Trophoblast cell (in vitro differentiated cells and primary cell): ENCODE measurements at regions not wholly inside any gene's neighbourhood (a gene's known extent, or its start where the extent isn't known, plus 50 kb on each side); places are given as distances from the start of the nearest gene placed in this dataset.
A peak's percentile ranks its signal among the peaks of the same experiment; 100 is the strongest.

Source experiments
- DNase-seq, 2 donors: peaks; one replicate each; pipeline ENCODE4 v3.0.0-alpha.2; 2016
- H2AFZ ChIP-seq: 2 replicates; pipeline ENCODE4 v1.6.1; 2013; ENCODE audit warnings: low read length, moderate library complexity, mild to moderate bottlenecking; ENCODE audit not compliant: insufficient read depth, poor library complexity
- H2AK5ac ChIP-seq: 2 replicates; pipeline ENCODE4 v1.6.1; 2013; ENCODE audit warnings: mild to moderate bottlenecking, low read length
- H2BK120ac ChIP-seq: 2 replicates; pipeline ENCODE4 v1.6.1; 2013; ENCODE audit warnings: low read length, mild to moderate bottlenecking, moderate library complexity; ENCODE audit not compliant: insufficient read depth, poor library complexity
- H2BK12ac ChIP-seq: 2 replicates; pipeline ENCODE4 v1.6.1; 2013; ENCODE audit warnings: mild to moderate bottlenecking, low read length, moderate library complexity
- H2BK5ac ChIP-seq: 2 replicates; pipeline ENCODE4 v1.6.1; 2013; ENCODE audit warnings: low read length, low read depth, moderate library complexity, mild to moderate bottlenecking; ENCODE audit not compliant: poor library complexity
- H3K14ac ChIP-seq: 2 replicates; pipeline ENCODE4 v1.6.1; 2013; ENCODE audit warnings: mild to moderate bottlenecking, low read length
- H3K18ac ChIP-seq: 2 replicates; pipeline ENCODE4 v1.6.1; 2013; ENCODE audit warnings: mild to moderate bottlenecking, low read length
- H3K23ac ChIP-seq: 2 replicates; pipeline ENCODE4 v1.6.1; 2013; ENCODE audit warnings: low read length
- H3K27ac ChIP-seq: 2 replicates; pipeline ENCODE4 v1.5.1; 2013; ENCODE audit warnings: low read depth, mild to moderate bottlenecking, inconsistent platforms, low read length, moderate library complexity
- H3K27me3 ChIP-seq: 2 replicates; pipeline ENCODE4 v1.6.1; 2013; ENCODE audit warnings: inconsistent platforms, mild to moderate bottlenecking, low read length, moderate library complexity; ENCODE audit not compliant: insufficient read depth
- H3K36me3 ChIP-seq, 2 experiments: 1 replicate in 1 of 2; 2 replicates in 1 of 2; pipeline ENCODE4 v1.6.1; 2013; ENCODE audit warnings: low read length in 2 of 2, mild to moderate bottlenecking in 2 of 2, moderate library complexity in 1 of 2; ENCODE audit not compliant: insufficient read depth in 2 of 2, control insufficient read depth in 1 of 2
- H3K4ac ChIP-seq: 2 replicates; pipeline ENCODE4 v1.6.1; 2013; ENCODE audit warnings: low read depth, mild to moderate bottlenecking, low read length, moderate library complexity
- H3K4me1 ChIP-seq, 2 experiments: 1 replicate in 1 of 2; 2 replicates in 1 of 2; pipeline ENCODE4 v1.6.1; 2013; ENCODE audit warnings: low read length in 2 of 2, mild to moderate bottlenecking in 2 of 2, moderate library complexity in 1 of 2; ENCODE audit not compliant: insufficient read depth in 2 of 2, control insufficient read depth in 1 of 2
- H3K4me2 ChIP-seq: 2 replicates; pipeline ENCODE4 v1.6.1; 2013; ENCODE audit warnings: inconsistent platforms, mild to moderate bottlenecking, low read length, moderate library complexity
- H3K4me3 ChIP-seq: 2 replicates; pipeline ENCODE4 v1.5.1; 2013; ENCODE audit warnings: mild to moderate bottlenecking, low read depth, low read length, inconsistent platforms
- H3K79me1 ChIP-seq: one replicate; pipeline ENCODE4 v1.6.1; 2013; ENCODE audit warnings: low read length
- H3K79me2 ChIP-seq: 2 replicates; pipeline ENCODE4 v1.6.1; 2013; ENCODE audit warnings: low read length, mild to moderate bottlenecking; ENCODE audit not compliant: control insufficient read depth, insufficient read depth, poor library complexity
- H3K9ac ChIP-seq: 2 replicates; pipeline ENCODE4 v1.6.1; 2013; ENCODE audit warnings: mild to moderate bottlenecking, low read length
- H3K9me3 ChIP-seq: 2 replicates; pipeline ENCODE4 v1.6.1; 2013; ENCODE audit warnings: low read depth, mild to moderate bottlenecking, control low read depth, inconsistent platforms, low read length; ENCODE audit not compliant: insufficient read depth
- H4K12ac ChIP-seq: 2 replicates; pipeline ENCODE4 v1.6.1; 2013; ENCODE audit warnings: low read depth, mild to moderate bottlenecking, low read length, moderate library complexity
- H4K8ac ChIP-seq: 2 replicates; pipeline ENCODE4 v1.6.1; 2013; ENCODE audit warnings: low read depth, mild to moderate bottlenecking, low read length, moderate library complexity
- H4K91ac ChIP-seq: one replicate; pipeline ENCODE4 v1.6.1; 2013; ENCODE audit warnings: low read depth, mild to moderate bottlenecking, low read length, moderate library complexity
- WGBS: extraction: QIAGEN DNeasy Blood & Tissue Kit; methylation state at CpG from one replicate; pipeline ENCODE4 v1.1.7; 2013; ENCODE audit warnings: missing lambda C conversion rate; ENCODE audit not compliant: insufficient read length, insufficient coverage; ENCODE audit errors: extremely low coverage; 5-methylcytosine and 5-hydroxymethylcytosine counted together

DNA sequence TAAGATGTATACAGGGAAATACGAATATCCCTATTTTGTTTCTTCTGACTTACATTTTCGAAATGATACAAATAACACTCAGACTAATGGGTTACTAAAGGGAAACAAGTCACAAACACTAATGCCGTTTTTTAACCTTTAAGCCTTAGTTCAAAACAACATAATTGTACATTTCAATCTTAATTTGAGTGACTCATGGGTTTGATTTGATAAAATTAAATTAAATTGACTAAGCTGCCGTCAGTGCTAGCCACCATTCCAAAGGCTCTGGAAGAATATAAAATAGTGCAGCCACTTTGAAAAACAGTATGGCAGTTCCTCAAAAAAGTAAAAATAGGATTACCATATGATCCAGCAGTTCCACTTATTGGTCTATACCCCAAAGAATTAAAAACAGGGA lies 133.8 kb upstream of the NT5C1B start:
- Histone ChIP-seq H2BK12ac (no peak overlapping the region), H3K4me2 (no peak overlapping the region), H2AFZ (no peak overlapping the region), H2BK120ac (no peak overlapping the region), H3K36me3 (no peaks in the 10 kb centered on the region), H3K4me1 (peaks cover 0 to 2% of the 10 kb centered on the region in 2 experiments), H3K79me1 (no peaks in the 10 kb centered on the region), H3K4ac (no peak overlapping the region), H3K4me3 (no peak overlapping the region), H4K8ac (no peak overlapping the region), H4K12ac (no peak overlapping the region), H3K9me3 (no peaks in the 10 kb centered on the region), H3K27me3 (no peaks in the 10 kb centered on the region), H3K79me2 (no peaks in the 10 kb centered on the region), H3K14ac (no peak overlapping the region), H2BK5ac (no peak overlapping the region), H3K23ac (no peak overlapping the region), H3K27ac (no peak overlapping the region), H2AK5ac (no peak overlapping the region), H3K18ac (no peak overlapping the region), H4K91ac (no peak overlapping the region), H3K9ac (no peak overlapping the region)
- WGBS: no CpG with 5 or more reads among the region's 4 CpGs
- DNase-seq: no peak

GRCh38 chr2:18722101-18722500 lies 132.7 kb upstream of the NT5C1B start:
- no peak overlapping the region for H3K23ac ChIP-seq
- H3K4me3 ChIP-seq: no peak overlapping the region
- H2BK5ac ChIP-seq: no peak overlapping the region
- H4K8ac ChIP-seq: no peak overlapping the region
- no peak overlapping the region for H2BK12ac ChIP-seq
- no peak for DNase-seq
- H4K12ac ChIP-seq: no peak overlapping the region
- H2AFZ ChIP-seq: no peak overlapping the region
- no peak overlapping the region for H2AK5ac ChIP-seq
- no peak overlapping the region for H3K4me2 ChIP-seq
- H3K14ac ChIP-seq: no peak overlapping the region
- no peaks in the 10 kb centered on the region for H3K79me2 ChIP-seq
- no peak overlapping the region for H2BK120ac ChIP-seq
- no peaks in the 10 kb centered on the region for H3K36me3 ChIP-seq
- H3K18ac ChIP-seq: no peak overlapping the region
- no peak overlapping the region for H3K4ac ChIP-seq
- peaks cover 0 to 2% of the 10 kb centered on the region in 2 experiments for H3K4me1 ChIP-seq
- H3K27me3 ChIP-seq: no peaks in the 10 kb centered on the region
- H4K91ac ChIP-seq: no peak overlapping the region
- H3K9ac ChIP-seq: no peak overlapping the region
- H3K27ac ChIP-seq: no peak overlapping the region
- no CpG with 5 or more reads among the region's 2 CpGs for WGBS
- H3K9me3 ChIP-seq: no peaks in the 10 kb centered on the region
- no peaks in the 10 kb centered on the region for H3K79me1 ChIP-seq

DNA sequence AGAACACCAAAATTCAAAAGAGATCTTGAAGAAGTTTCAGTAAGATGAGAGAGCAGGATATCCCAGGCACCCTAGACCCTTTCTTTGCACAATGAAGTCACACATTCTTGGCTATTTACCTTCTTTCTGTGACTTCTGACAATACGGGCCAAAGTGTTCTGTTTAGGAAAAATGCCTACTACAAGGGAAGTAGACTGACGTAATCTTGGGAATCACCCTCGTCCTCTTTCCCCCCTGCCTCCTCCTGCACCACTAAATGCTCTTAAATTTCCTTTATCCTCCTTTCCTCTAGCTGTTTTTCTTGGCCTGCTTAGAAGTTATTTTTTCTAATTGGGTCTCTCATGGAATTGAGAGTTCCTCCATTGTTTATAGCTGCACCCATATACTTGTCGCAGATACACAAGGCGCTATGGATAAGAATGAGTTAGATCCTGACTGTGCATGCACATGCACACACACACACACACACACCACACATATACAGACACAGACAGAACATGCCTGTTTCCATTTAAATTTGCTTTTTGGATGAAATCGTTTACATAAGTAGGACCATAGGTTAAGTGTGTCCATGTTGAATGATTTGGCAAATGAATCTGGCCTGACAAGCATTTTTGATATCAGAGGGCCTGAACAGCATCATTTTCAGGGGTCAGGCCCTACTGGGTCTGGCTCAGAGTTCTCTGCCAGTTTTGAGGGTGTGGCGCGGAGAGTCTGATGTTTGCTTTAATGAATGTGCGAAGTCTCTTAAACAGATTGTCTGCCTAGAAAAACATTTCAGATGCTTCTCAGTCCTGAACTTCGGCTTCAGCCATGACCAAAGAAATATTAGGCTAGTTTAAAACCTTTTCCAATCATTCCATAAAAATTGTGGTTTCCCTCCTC lies 131.9 kb upstream of the NT5C1B start:
- H4K12ac ChIP-seq: no peak overlapping the region
- H3K27ac ChIP-seq: no peak overlapping the region
- no peak overlapping the region for H3K4me3 ChIP-seq
- no peak overlapping the region for H2AFZ ChIP-seq
- H3K27me3 ChIP-seq: no peaks in the 10 kb centered on the region
- no CpG with 5 or more reads among the region's 10 CpGs for WGBS
- no peak overlapping the region for H3K4ac ChIP-seq
- H3K4me1 ChIP-seq: peaks cover 0 to 2% of the 10 kb centered on the region in 2 experiments
- H2BK5ac ChIP-seq: no peak overlapping the region
- no peaks in the 10 kb centered on the region for H3K36me3 ChIP-seq
- no peaks in the 10 kb centered on the region for H3K9me3 ChIP-seq
- H3K79me1 ChIP-seq: no peaks in the 10 kb centered on the region
- peak; percentile 19 to 60 for DNase-seq
- no peak overlapping the region for H2AK5ac ChIP-seq
- H4K8ac ChIP-seq: no peak overlapping the region
- no peak overlapping the region for H3K14ac ChIP-seq
- H3K79me2 ChIP-seq: no peaks in the 10 kb centered on the region
- no peak overlapping the region for H3K23ac ChIP-seq
- no peak overlapping the region for H4K91ac ChIP-seq
- no peak overlapping the region for H3K4me2 ChIP-seq
- no peak overlapping the region for H2BK12ac ChIP-seq
- no peak overlapping the region for H2BK120ac ChIP-seq
- H3K18ac ChIP-seq: no peak overlapping the region
- no peak overlapping the region for H3K9ac ChIP-seq

DNA sequence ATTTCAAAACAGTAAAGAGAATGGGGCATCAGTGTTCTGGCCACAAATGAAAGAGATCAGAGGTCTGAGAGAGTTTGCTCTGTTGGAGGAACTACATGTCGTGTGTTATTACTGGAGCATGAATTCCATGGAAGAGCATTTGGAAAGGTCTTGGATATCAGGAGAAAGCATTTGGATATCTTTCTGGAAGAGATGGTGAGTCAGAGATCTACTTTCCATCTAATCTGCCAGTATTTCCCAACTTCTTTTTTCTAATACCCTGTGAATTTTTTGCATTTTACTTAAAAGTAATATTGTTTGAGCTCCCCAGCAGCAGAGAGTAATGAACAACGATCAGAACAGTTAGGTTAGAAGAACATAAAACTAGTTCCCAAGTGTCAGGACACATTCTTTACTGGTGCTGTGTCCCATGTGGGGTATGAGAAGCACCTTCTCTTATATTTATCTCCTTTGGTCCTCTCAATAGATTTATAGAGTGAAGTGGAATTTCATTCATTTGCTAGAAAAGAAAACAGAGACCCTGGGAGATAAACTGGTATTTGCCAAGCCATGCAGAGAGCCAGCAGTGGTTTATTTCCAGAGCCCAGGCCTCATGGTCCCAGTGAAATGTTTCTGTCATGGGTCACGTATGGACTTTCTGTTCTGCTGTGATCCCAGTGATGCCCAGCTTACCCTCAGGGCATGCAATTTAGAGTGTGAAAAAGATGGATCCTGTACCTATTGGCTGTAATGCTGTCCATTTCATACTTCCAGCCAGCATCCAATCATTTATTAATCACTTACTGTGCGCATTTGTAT lies 130.8 kb upstream of the NT5C1B start:
- H3K79me1 ChIP-seq: no peaks in the 10 kb centered on the region
- no peak overlapping the region for H3K27ac ChIP-seq
- H2AFZ ChIP-seq: no peak overlapping the region
- H2BK120ac ChIP-seq: no peak overlapping the region
- H3K4ac ChIP-seq: no peak overlapping the region
- H3K4me1 ChIP-seq: peaks cover 0 to 2% of the 10 kb centered on the region in 2 experiments
- no CpG with 5 or more reads among the region's 4 CpGs for WGBS
- H2AK5ac ChIP-seq: no peak overlapping the region
- H3K9me3 ChIP-seq: no peaks in the 10 kb centered on the region
- no peaks in the 10 kb centered on the region for H3K36me3 ChIP-seq
- no peak overlapping the region for H4K12ac ChIP-seq
- no peak overlapping the region for H3K9ac ChIP-seq
- no peak overlapping the region for H2BK12ac ChIP-seq
- H3K4me2 ChIP-seq: no peak overlapping the region
- H3K14ac ChIP-seq: no peak overlapping the region
- no peak overlapping the region for H3K23ac ChIP-seq
- no peak overlapping the region for H3K4me3 ChIP-seq
- peak; percentile 60 to 85 for DNase-seq
- no peak overlapping the region for H3K18ac ChIP-seq
- no peaks in the 10 kb centered on the region for H3K79me2 ChIP-seq
- no peak overlapping the region for H2BK5ac ChIP-seq
- no peak overlapping the region for H4K8ac ChIP-seq
- no peaks in the 10 kb centered on the region for H3K27me3 ChIP-seq
- no peak overlapping the region for H4K91ac ChIP-seq
